Loucy (cell line): ENCODE measurements at regions not wholly inside any gene's neighbourhood (a gene's known extent, or its start where the extent isn't known, plus 50 kb on each side); places are given as distances from the start of the nearest gene placed in this dataset.

Experiments
- H2AFZ ChIP-seq: fragments of 200-600 bp; sonication (generic); 2 replicates; pipeline ENCODE4 v1.6.0; 2016; ENCODE audit warnings: antibody characterized with exemption, mild to moderate bottlenecking, low read length, moderate library complexity
- H3F3A ChIP-seq: fragments of 200-600 bp; 2 replicates; pipeline ENCODE4 v1.6.0; 2016; ENCODE audit warnings: antibody characterized with exemption, low read depth, mild to moderate bottlenecking
- H3K27me3 ChIP-seq: fragments of 200-600 bp; sonication (generic); 2 replicates; pipeline ENCODE4 v1.6.1; 2014; ENCODE audit warnings: low read length, mild to moderate bottlenecking; ENCODE audit not compliant: insufficient read depth, poor library complexity, severe bottlenecking
- H3K36me3 ChIP-seq: fragments of 200-600 bp; sonication (generic); 2 replicates; pipeline ENCODE4 v1.6.1; 2016; ENCODE audit warnings: low read length; ENCODE audit not compliant: insufficient read depth
- H3K4me1 ChIP-seq: fragments of 200-600 bp; sonication (generic); 2 replicates; pipeline ENCODE4 v1.5.1; 2014; ENCODE audit warnings: low read length, mild to moderate bottlenecking; ENCODE audit not compliant: insufficient read depth, poor library complexity, severe bottlenecking
- H3K4me2 ChIP-seq: fragments of 200-600 bp; sonication (generic); 2 replicates; pipeline ENCODE4 v1.6.0; 2014; ENCODE audit warnings: antibody characterized with exemption, low read length, low read depth, mild to moderate bottlenecking; ENCODE audit not compliant: poor library complexity, severe bottlenecking
- H3K4me3 ChIP-seq: fragments of 200-600 bp; sonication (generic); 2 replicates; pipeline ENCODE4 v1.5.1; 2014; ENCODE audit warnings: low read length, mild to moderate bottlenecking, mixed read lengths; ENCODE audit not compliant: poor library complexity, severe bottlenecking
- H3K79me2 ChIP-seq: fragments of 200-600 bp; sonication (generic); 2 replicates; pipeline ENCODE4 v1.6.1; 2014; ENCODE audit warnings: low read length; ENCODE audit not compliant: insufficient read depth
- H3K9ac ChIP-seq: fragments of 200-600 bp; sonication (generic); 2 replicates; pipeline ENCODE4 v1.6.0; 2014; ENCODE audit warnings: mild to moderate bottlenecking, low read depth, low read length, moderate library complexity; ENCODE audit not compliant: poor library complexity, severe bottlenecking
- H3K9me2 ChIP-seq: fragments of 200-600 bp; sonication (generic); replicated peaks from 2 replicates; pipeline ENCODE4 v1.6.1; 2016; ENCODE audit warnings: low read depth, low read length, mixed read lengths
- H3K9me3 ChIP-seq: fragments of 200-600 bp; sonication (generic); 2 replicates; pipeline ENCODE4 v1.6.1; 2014; ENCODE audit warnings: mild to moderate bottlenecking, antibody characterized with exemption, low read length, low read depth; ENCODE audit not compliant: insufficient read depth
- H4K20me1 ChIP-seq: fragments of 200-600 bp; sonication (generic); 2 replicates; pipeline ENCODE4 v1.6.0; 2014; ENCODE audit warnings: antibody characterized with exemption, low read length, mild to moderate bottlenecking; ENCODE audit not compliant: insufficient read depth, poor library complexity, severe bottlenecking
- EZH2phosphoT487 ChIP-seq: fragments of 200-600 bp; IDR thresholded peaks from 2 replicates; pipeline ENCODE4 v1.6.1; 2018; ENCODE audit warnings: antibody characterized with exemption, mild to moderate bottlenecking, moderate library complexity, borderline replicate concordance
- TF ChIP-seq, protein P1 (sequence below): fragments of 200-600 bp; sonication (generic); conservative IDR thresholded peaks from 2 replicates; pipeline ENCODE4 v1.5.1; 2014; ENCODE audit warnings: mild to moderate bottlenecking, antibody characterized with exemption, low read length

DNA sequence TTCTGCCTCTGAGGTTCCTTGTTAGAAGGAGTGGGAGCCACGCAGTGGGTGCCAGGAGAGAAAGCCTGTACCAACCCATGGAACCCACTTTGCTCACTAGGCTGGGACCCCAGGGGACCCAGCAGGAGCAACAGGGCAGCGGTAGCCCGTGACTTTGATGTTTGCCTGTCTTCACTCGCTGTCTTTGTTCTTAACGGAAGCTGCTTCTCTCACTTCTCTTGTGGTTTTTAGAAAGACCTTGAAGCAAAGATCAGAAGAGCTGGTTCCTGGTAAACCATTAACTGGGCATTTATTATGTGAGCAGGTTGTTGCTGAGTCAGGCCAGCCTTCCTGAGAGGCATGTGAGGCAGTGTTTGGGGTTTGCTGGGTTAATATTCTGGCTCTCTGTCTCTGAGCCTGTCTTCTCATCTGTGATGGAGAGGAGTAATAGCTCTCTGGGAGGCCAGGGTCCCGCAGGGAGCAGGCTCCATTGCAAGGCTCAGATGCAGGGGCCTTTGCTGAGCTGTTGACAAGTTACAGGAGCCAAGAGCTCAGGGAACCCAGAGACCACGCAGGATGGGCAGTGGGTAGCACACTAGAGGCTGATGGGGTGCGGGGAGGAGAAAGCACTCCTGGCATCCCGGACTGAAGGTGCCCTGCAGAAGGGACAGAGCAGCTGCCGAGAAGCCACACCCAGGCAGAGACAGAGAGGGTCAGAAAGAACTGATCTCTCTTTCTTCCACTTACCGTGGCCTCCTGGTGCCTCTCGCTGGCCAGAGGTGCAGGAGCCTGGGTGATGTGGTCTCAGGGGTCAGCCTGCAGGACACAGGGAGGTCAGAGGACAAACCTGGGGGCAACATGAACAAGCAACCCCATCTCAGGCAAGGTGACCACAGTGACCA, 367.5 kb upstream of the C1orf174 start:
- peak overlapping the region; percentile 62 for H3K4me2 ChIP-seq
- H3K79me2 ChIP-seq = no peaks in the 10 kb centered on the region
- no peaks in the 10 kb centered on the region for H3F3A ChIP-seq
- H3K4me1 ChIP-seq = peaks cover 35% of the 10 kb centered on the region
- H3K36me3 ChIP-seq = no peaks in the 10 kb centered on the region
- H3K9me3 ChIP-seq = no peaks in the 10 kb centered on the region
- H3K9me2 ChIP-seq = no peaks in the 10 kb centered on the region
- H2AFZ ChIP-seq = peak overlapping the region; percentile 35; the same call in 1 of the 2 replicates
- peak overlapping the region; percentile 57 for H3K9ac ChIP-seq
- H4K20me1 ChIP-seq = no peaks in the 10 kb centered on the region
- H3K27me3 ChIP-seq = no peaks in the 10 kb centered on the region
- no peak for TF ChIP-seq EZH2phosphoT487
- TF ChIP-seq, protein P1, sequence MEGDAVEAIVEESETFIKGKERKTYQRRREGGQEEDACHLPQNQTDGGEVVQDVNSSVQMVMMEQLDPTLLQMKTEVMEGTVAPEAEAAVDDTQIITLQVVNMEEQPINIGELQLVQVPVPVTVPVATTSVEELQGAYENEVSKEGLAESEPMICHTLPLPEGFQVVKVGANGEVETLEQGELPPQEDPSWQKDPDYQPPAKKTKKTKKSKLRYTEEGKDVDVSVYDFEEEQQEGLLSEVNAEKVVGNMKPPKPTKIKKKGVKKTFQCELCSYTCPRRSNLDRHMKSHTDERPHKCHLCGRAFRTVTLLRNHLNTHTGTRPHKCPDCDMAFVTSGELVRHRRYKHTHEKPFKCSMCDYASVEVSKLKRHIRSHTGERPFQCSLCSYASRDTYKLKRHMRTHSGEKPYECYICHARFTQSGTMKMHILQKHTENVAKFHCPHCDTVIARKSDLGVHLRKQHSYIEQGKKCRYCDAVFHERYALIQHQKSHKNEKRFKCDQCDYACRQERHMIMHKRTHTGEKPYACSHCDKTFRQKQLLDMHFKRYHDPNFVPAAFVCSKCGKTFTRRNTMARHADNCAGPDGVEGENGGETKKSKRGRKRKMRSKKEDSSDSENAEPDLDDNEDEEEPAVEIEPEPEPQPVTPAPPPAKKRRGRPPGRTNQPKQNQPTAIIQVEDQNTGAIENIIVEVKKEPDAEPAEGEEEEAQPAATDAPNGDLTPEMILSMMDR = no peak
- peak overlapping the region; percentile 31 for H3K4me3 ChIP-seq

DNA sequence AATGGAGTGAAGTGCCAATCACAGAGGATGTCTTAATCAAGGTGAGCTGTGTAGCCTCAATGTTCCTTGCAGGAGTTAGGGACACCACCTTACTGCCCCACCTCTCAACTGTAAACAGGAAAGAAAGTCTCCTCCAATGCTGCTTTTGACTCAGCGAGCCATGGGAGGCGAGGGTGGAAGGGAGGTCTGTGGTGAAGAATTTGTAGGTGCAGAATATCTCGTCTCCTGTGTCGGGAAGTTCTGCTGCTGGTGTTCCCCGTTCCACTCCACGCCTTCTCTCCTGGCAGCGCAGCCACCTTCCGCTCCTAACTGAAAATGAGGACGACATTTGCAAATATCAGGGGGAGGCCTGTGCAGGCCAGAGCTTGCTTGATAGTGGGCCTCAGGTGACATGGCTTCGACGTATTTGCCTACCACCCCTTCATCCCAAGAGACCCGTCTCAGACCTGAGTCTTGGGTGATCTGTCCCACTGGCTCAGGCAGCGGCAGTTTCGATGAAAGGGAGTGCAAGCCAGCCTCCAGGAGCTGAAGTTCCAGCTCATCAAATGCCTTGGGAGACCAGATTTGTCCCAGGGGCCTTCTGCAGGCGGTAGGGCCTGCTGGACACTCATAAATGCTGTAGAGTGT, 368.3 kb upstream of the C1orf174 start:
- no peaks in the 10 kb centered on the region for H3K36me3 ChIP-seq
- H4K20me1 ChIP-seq = no peaks in the 10 kb centered on the region
- no peak overlapping the region for H2AFZ ChIP-seq
- H3K79me2 ChIP-seq = no peaks in the 10 kb centered on the region
- H3K4me1 ChIP-seq = peaks cover 34% of the 10 kb centered on the region
- peak overlapping the region; percentile 31 for H3K4me3 ChIP-seq
- H3K9ac ChIP-seq = peak overlapping the region; percentile 36
- no peaks in the 10 kb centered on the region for H3K9me3 ChIP-seq
- H3F3A ChIP-seq = no peaks in the 10 kb centered on the region
- H3K4me2 ChIP-seq = peak overlapping the region; percentile 62
- no peaks in the 10 kb centered on the region for H3K27me3 ChIP-seq
- TF ChIP-seq, protein P1 = no peak
- no peak for TF ChIP-seq EZH2phosphoT487
- no peaks in the 10 kb centered on the region for H3K9me2 ChIP-seq

DNA sequence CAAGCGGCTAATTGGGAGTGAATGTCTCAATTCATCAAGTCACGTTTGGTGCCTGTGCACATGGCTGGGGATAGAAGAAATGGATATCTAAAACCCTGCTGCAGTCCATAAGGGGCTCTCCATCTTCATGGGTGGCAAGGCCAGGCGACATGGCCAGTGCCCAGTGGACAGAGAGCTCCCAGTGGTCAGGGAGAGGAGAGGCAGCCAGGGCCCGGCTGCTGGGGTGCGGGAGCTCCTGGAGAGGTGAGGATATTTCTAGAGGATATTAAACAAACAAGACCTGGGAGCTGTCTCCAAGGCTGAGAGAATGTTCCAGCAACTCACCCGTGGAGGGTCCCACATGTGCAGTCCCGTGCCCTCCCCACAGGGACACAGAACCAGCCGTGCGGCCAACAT, 368.8 kb upstream of the C1orf174 start:
- no peaks in the 10 kb centered on the region for H3K9me3 ChIP-seq
- no peak overlapping the region for H2AFZ ChIP-seq
- H3F3A ChIP-seq = no peaks in the 10 kb centered on the region
- H3K79me2 ChIP-seq = no peaks in the 10 kb centered on the region
- H3K9me2 ChIP-seq = no peaks in the 10 kb centered on the region
- H3K4me2 ChIP-seq = no peak overlapping the region
- H4K20me1 ChIP-seq = no peaks in the 10 kb centered on the region
- no peaks in the 10 kb centered on the region for H3K36me3 ChIP-seq
- no peaks in the 10 kb centered on the region for H3K27me3 ChIP-seq
- TF ChIP-seq, protein P1 = no peak
- no peak for TF ChIP-seq EZH2phosphoT487
- H3K9ac ChIP-seq = no peak overlapping the region
- no peak overlapping the region for H3K4me3 ChIP-seq
- H3K4me1 ChIP-seq = peaks cover 30% of the 10 kb centered on the region
